ENCODE measurements at regions not wholly inside any gene's neighbourhood (a gene's known extent, or its start where the extent isn't known, plus 50 kb on each side); places are given as distances from the start of the nearest gene placed in this dataset.

- H3K4me2 ChIP-seq (ENCODE audit: low read length), result no peak overlapping the region
- no peaks in the 10 kb centered on the region for H3F3A ChIP-seq (ENCODE audit: insufficient read depth, low read length, poor library complexity, severe bottlenecking)
- H2AFZ ChIP-seq (ENCODE audit: low read depth, low read length), result no peak overlapping the region
- no peaks in the 10 kb centered on the region for H3K79me2 ChIP-seq (replicated peaks; ENCODE audit: insufficient read depth, low read length)
- no peak overlapping the region for H3K4me3 ChIP-seq (ENCODE audit: low read length)
- no peak overlapping the region for H3K9ac ChIP-seq (ENCODE audit: low read length)
- TF ChIP-seq REST (IDR thresholded peaks at IDR 0.05; ENCODE audit: borderline replicate concordance), result no peak
- no peak for TF ChIP-seq RAD21 (conservative IDR thresholded peaks at IDR 0.05)
- TF ChIP-seq CTCF (IDR thresholded peaks at IDR 0.05; ENCODE audit: poor library complexity, severe bottlenecking), result no peak
- no peak for TF ChIP-seq EP300 (conservative IDR thresholded peaks at IDR 0.05; ENCODE audit: poor library complexity, severe bottlenecking)
- TF ChIP-seq SMC3 (conservative IDR thresholded peaks at IDR 0.05; ENCODE audit: poor library complexity), result no peak
- no peaks in the 10 kb centered on the region for H3K9me2 ChIP-seq (ENCODE audit: insufficient read depth, low read length)
- no peaks in the 10 kb centered on the region for H4K20me1 ChIP-seq (ENCODE audit: insufficient read depth)
- H3K9me3 ChIP-seq (ENCODE audit: low read length), result no peaks in the 10 kb centered on the region
- H3K36me3 ChIP-seq (ENCODE audit: insufficient read depth, low read length), result no peaks in the 10 kb centered on the region
- no peak overlapping the region for H3K27ac ChIP-seq (ENCODE audit: low read length)
- H3K27me3 ChIP-seq (ENCODE audit: insufficient read depth, low read depth, low read length), result no peaks in the 10 kb centered on the region
Observed at GRCh38 chr6:74054190-74054589, 358.2 kb downstream of the CD109 start.

GRCh38 chr6:74050921-74051320, 354.9 kb downstream of the CD109 start:
- TF ChIP-seq CTCF (IDR thresholded peaks at IDR 0.05; ENCODE audit: poor library complexity, severe bottlenecking), result no peak
- no peak for TF ChIP-seq POLR2AphosphoS5 (IDR thresholded peaks at IDR 0.05)
- TF ChIP-seq MXI1 (conservative IDR thresholded peaks at IDR 0.05; ENCODE audit: poor library complexity, severe bottlenecking), result no peak
- TF ChIP-seq SMC3 (conservative IDR thresholded peaks at IDR 0.05; ENCODE audit: poor library complexity), result no peak
- no peak for TF ChIP-seq REST (IDR thresholded peaks at IDR 0.05; ENCODE audit: borderline replicate concordance)
- H2AFZ ChIP-seq (ENCODE audit: low read depth, low read length), result no peak overlapping the region
- no peak overlapping the region for H3K4me2 ChIP-seq (ENCODE audit: low read length)

More at GRCh38 chr6:74050921-74051320, 354.9 kb downstream of the CD109 start:
- no peak overlapping the region for H3K4me3 ChIP-seq (ENCODE audit: low read length)
- no peaks in the 10 kb centered on the region for H3F3A ChIP-seq (ENCODE audit: insufficient read depth, low read length, poor library complexity, severe bottlenecking)
- no peaks in the 10 kb centered on the region for H3K9me2 ChIP-seq (ENCODE audit: insufficient read depth, low read length)
- H3K27ac ChIP-seq (ENCODE audit: low read length), result no peak overlapping the region
- no peaks in the 10 kb centered on the region for H3K79me2 ChIP-seq (replicated peaks; ENCODE audit: insufficient read depth, low read length)
- no peak overlapping the region for H3K9ac ChIP-seq (ENCODE audit: low read length)
- H3K27me3 ChIP-seq (ENCODE audit: insufficient read depth, low read depth, low read length), result no peaks in the 10 kb centered on the region
- H4K20me1 ChIP-seq (ENCODE audit: insufficient read depth), result no peaks in the 10 kb centered on the region
- no peaks in the 10 kb centered on the region for H3K9me3 ChIP-seq (ENCODE audit: low read length)
- no peaks in the 10 kb centered on the region for H3K36me3 ChIP-seq (ENCODE audit: insufficient read depth, low read length)

Measured in neural cell (in vitro differentiated cells).